Right renal pelvis (tissue), 4 donors: ENCODE measurements at regions not wholly inside any gene's neighbourhood (a gene's known extent, or its start where the extent isn't known, plus 50 kb on each side); places are given as distances from the start of the nearest gene placed in this dataset.
"Not testable (repeated sequence)": the region's sequence is repeated elsewhere in the genome, so short reads cannot be mapped to it uniquely, and the experiment has no call there.

Experiments used
- DNase-seq, 4 donors: peaks; one replicate each; pipeline ENCODE4 v3.0.0-alpha.2; 2013; ENCODE audit warnings: low read depth in 4 of 4, low spot score in 3 of 4, missing footprints in 1 of 4

- DNase-seq, result no peak
Measured at GRCh38 chr15:87686339-87686738, 570.2 kb downstream of the NTRK3 start.

DNA sequence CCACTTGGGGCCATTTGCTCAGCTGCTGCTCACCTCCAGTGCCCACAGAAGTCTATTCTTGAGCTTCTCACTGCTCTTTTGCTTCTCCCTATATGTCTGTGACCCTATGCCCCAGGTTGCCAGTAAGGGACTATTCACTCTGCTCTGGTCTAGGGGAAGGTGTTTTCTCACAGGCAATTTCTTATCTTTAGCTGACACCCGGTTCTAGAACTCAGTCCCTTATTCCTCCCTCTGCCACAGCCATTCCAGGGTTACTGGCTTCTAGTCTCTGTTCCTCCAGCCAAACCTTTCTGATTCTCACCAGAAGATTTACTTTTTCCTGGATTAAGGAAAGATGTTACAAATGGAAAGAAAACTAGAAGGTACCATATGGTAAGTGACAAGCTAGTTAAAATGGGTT lies 574.0 kb downstream of the NTRK3 start:
- DNase-seq, result no peak

- no peak for DNase-seq
Measured at GRCh38 chr15:87681104-87681503, 575.4 kb downstream of the NTRK3 start.

DNA sequence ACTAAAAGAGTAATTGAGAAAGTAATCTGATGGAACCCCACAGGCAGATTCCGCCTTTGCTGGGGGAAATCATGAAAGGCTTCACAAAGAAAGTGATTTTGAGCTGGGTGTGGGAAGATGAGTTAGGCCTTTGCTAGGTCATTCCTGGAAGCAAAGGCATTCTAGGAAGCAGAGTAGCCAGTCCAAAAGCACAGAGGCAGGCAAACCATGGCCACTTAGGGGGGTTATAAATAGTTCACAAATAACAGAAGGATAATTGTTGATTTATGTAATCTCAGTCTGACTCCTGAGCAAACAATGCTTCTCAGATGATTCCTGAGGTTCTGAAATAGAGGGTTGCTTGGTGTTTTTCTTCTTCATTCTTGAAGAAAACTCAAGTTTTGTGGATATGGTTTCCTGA lies 576.3 kb downstream of the NTRK3 start:
- DNase-seq, result no peak

DNA sequence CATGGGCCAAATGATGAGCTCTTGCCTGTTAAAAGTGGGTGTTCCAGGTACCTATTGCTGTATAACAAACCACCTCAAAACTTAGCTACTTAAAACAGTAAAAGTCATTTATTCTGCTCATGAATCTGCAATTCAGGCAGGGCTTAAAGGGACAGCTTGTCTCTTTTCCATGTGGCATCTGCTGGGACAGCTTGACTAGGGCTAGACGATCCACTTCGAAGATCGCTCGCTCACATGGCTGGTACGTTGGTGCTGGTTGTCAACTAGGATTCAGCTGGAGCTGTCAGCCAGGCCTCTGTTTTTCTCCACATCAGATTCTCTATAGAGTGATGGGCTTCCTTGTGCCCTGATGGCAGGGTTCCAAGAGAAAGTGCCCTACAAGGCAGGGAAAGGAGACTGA lies 581.3 kb downstream of the NTRK3 start:
- no peak for DNase-seq

GRCh38 chr15:87672309-87673288 lies 583.9 kb downstream of the NTRK3 start:
- DNase-seq, result no peak

GRCh38 chr15:87671289-87671688 lies 585.2 kb downstream of the NTRK3 start:
- no peak for DNase-seq

DNA sequence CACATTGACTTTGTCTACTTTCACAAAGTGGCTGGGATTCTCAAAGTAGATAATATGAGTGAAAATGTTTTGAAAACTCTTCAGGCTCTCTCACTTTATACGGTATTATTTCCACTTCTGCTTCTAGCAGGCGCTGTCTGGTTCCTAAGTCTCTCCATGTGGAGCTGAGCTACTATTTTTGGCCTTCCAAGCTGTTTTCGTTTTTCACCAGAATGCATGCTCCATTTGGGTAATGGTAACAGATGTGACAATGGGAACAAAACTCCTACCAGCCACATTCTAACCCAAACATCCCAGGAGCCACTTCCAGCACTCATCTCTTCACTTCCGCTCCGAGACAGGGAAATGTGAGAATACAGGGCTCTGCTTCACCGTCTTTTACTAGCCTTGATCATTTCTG lies 586.7 kb downstream of the NTRK3 start:
- DNase-seq, result no peak

- not testable (repeated sequence) for DNase-seq
Measured at GRCh38 chr15:87668768-87669564, 587.6 kb downstream of the NTRK3 start.

DNA sequence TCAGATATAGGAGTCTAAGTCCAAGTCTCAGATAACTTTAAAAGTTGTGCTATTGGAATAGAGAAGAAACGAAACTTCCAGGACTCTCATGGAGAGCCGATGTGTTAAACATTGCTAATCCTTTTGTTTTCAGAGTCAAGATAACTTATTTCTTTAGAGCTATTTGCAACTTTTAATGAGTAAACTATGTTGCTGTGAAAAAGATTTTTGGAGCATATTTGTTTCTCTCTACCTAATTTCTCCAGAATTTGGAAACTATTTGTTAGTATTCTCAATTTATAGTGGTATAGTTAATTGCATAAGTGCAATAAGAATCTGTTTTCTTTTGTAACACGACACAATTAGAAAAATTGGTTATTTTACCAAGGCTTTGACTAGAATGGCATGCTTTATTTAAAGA lies 588.9 kb downstream of the NTRK3 start:
- DNase-seq, result no peak

GRCh38 chr15:87662575-87662974 lies 594.0 kb downstream of the NTRK3 start:
- DNase-seq, result no peak

- no peak for DNase-seq
Measured at GRCh38 chr15:87661454-87662355, 594.8 kb downstream of the NTRK3 start.

DNA sequence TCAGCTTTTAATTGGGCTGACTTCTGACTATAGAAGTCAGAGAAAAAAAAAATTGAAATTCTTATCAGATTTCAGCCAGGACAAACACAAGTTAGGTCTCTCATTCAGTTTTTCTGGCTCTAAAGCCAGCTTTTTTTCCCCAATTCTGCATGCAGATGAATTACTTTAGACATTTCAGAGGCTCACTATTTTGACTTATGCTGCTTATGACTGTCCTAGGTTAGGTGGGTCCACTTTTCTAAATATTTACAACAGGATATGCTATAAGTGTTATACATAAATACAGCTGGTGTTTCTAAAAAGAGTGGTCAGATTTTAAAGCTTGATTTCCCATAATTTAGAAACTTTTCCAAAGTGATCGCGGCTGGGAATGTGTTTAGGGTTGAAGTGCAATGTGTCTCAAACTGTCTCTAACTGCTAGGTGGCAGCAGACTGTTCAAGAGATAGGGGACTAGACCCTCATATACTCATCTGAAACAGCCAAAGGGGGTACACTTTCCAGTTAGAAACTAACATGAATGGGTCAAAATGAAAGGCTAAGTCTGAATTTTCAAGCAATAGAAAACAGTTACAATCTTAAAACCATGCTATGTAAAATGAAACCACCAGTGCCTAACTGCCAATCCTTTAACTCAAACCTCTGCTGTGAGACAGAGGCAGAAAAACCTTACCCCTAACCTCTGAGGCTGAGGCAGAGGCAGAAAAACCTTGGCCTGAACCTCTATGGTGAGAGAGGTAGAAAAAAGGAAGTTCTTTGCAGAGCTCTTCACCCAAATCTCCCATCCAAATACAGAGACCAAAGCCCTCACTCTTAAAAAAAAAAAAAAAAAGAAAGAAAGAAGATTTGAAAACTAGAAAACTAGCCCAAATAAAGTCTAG lies 596.0 kb downstream of the NTRK3 start:
- DNase-seq, result no peak

- DNase-seq, result no peak
Measured at GRCh38 chr15:87656372-87656771, 600.2 kb downstream of the NTRK3 start.

DNA sequence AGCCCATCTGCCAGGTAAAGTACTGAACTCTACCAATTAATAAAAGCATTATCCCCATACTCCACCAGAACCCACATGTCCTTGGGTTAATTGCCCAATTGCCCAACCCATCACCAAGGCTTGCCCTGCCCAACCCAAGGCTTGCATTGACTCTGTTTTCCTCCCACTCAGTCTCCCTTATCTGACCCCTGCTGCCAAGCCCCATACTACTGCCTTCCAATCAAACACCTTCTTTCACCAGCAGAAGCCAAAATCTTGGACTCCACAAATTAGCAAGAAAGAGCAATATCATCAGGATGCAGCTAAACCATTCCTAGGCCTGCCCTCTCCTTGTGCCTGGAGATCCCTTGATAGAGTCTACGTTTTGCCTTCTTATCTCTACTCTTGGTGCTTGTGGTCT lies 602.9 kb downstream of the NTRK3 start:
- no peak for DNase-seq

DNA sequence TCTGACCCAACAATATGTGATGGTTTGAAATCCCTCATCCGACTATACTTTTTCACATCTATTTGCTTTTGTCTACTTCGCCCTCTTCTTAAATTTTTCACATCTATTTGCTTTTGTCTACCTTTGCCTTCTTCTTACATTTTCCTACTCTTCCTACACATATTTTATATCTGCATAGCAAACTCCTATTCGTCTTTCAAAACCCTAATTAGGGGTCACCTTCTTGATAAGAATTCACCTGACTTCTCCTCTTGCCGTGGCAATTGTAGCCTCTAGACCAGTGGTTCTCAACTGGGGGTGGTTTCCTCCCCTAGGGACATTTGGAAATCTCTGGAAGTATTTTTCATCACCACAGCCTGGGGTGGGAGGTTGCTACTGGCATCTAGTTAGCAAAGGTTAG lies 607.4 kb downstream of the NTRK3 start:
- no peak for DNase-seq

- DNase-seq, result no peak
Measured at GRCh38 chr15:87648278-87648677, 608.3 kb downstream of the NTRK3 start.

- no peak for DNase-seq
Measured at GRCh38 chr15:87645723-87646122, 610.8 kb downstream of the NTRK3 start.

DNA sequence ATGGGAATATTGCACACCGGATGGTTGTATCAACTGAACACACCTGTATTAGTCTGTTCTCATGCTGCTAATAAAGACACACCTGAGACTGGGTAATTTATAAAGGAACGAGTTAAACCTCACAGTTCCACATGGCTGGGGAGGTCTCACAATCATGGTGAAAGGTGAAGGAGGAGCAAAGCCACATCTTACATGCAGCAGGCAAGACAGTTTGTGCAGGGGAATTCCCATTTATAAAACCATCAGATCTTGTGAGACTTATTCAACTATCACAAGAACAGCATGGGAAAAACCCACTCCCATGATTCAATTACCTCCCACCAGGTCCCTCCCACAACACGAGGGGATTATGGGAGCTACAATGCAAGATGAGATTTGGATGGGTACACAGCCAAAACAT lies 613.5 kb downstream of the NTRK3 start:
- not testable (repeated sequence) for DNase-seq
